ENCODE measurements at regions not wholly inside any gene's neighbourhood (a gene's known extent, or its start where the extent isn't known, plus 50 kb on each side); places are given as distances from the start of the nearest gene placed in this dataset.
"Not testable (repeated sequence)": the region's sequence is repeated elsewhere in the genome, so short reads cannot be mapped to it uniquely, and the experiment has no call there.

- H3K27ac ChIP-seq (ENCODE audit: low read depth, low read length), result no peak overlapping the region
- no peaks in the 10 kb centered on the region for H3K36me3 ChIP-seq (ENCODE audit: insufficient read depth, low read length)
- 96% methylated on average over 3 of the region's 3 CpGs for WGBS
- H3K4me3 ChIP-seq (ENCODE audit: low read length), result no peak overlapping the region
- H3K9me3 ChIP-seq (ENCODE audit: insufficient read depth, low read depth, low read length), result no peaks in the 10 kb centered on the region
- no peak overlapping the region for H3K9ac ChIP-seq (ENCODE audit: low read depth, low read length)
- H3K4me1 ChIP-seq (ENCODE audit: insufficient read depth, low read length), result peaks cover 6% of the 10 kb centered on the region; the same call in 1 of the 2 replicates
- no peaks in the 10 kb centered on the region for H3K27me3 ChIP-seq (ENCODE audit: insufficient read depth, low read length)
Measured at GRCh38 chr16:13338044-13338443, 436.6 kb downstream of the SHISA9 start.

- Histone ChIP-seq H3K9ac (ENCODE audit: low read depth, low read length) (no peak overlapping the region), H3K36me3 (ENCODE audit: insufficient read depth, low read length) (no peaks in the 10 kb centered on the region), H3K27ac (ENCODE audit: low read depth, low read length) (no peak overlapping the region), H3K9me3 (ENCODE audit: insufficient read depth, low read depth, low read length) (no peaks in the 10 kb centered on the region), H3K27me3 (ENCODE audit: insufficient read depth, low read length) (no peaks in the 10 kb centered on the region), H3K4me1 (ENCODE audit: insufficient read depth, low read length) (peaks cover 6% of the 10 kb centered on the region; the same call in 1 of the 2 replicates), H3K4me3 (ENCODE audit: low read length) (no peak overlapping the region)
- WGBS, result 76% methylated on average over 3 of the region's 3 CpGs
Measured at GRCh38 chr16:13342675-13343074, 441.3 kb downstream of the SHISA9 start.

GRCh38 chr16:13344001-13344400, 442.6 kb downstream of the SHISA9 start:
- Histone ChIP-seq H3K9ac (ENCODE audit: low read depth, low read length) (no peak overlapping the region), H3K27ac (ENCODE audit: low read depth, low read length) (no peak overlapping the region), H3K4me1 (ENCODE audit: insufficient read depth, low read length) (peaks cover 6% of the 10 kb centered on the region; the same call in 1 of the 2 replicates), H3K36me3 (ENCODE audit: insufficient read depth, low read length) (no peaks in the 10 kb centered on the region), H3K27me3 (ENCODE audit: insufficient read depth, low read length) (no peaks in the 10 kb centered on the region), H3K4me3 (ENCODE audit: low read length) (no peak overlapping the region), H3K9me3 (ENCODE audit: insufficient read depth, low read depth, low read length) (no peaks in the 10 kb centered on the region)
- 83% methylated on average over 1 of the region's 2 CpGs for WGBS

GRCh38 chr16:13348416-13348815, 447.0 kb downstream of the SHISA9 start:
- WGBS, result 92% methylated on average over 6 of the region's 6 CpGs
- H3K27me3 ChIP-seq (ENCODE audit: insufficient read depth, low read length), result no peaks in the 10 kb centered on the region
- H3K9me3 ChIP-seq (ENCODE audit: insufficient read depth, low read depth, low read length), result no peaks in the 10 kb centered on the region
- no peak overlapping the region for H3K4me3 ChIP-seq (ENCODE audit: low read length)
- H3K36me3 ChIP-seq (ENCODE audit: insufficient read depth, low read length), result peaks cover 19% of the 10 kb centered on the region
- H3K27ac ChIP-seq (ENCODE audit: low read depth, low read length), result no peak overlapping the region
- no peak overlapping the region for H3K9ac ChIP-seq (ENCODE audit: low read depth, low read length)
- H3K4me1 ChIP-seq (ENCODE audit: insufficient read depth, low read length), result peaks cover 19% of the 10 kb centered on the region

- 96% methylated on average over 4 of the region's 4 CpGs for WGBS
- H3K4me3 ChIP-seq (ENCODE audit: low read length), result no peak overlapping the region
- H3K4me1 ChIP-seq (ENCODE audit: insufficient read depth, low read length), result peaks cover 19% of the 10 kb centered on the region
- no peak overlapping the region for H3K9ac ChIP-seq (ENCODE audit: low read depth, low read length)
- H3K27me3 ChIP-seq (ENCODE audit: insufficient read depth, low read length), result no peaks in the 10 kb centered on the region
- H3K9me3 ChIP-seq (ENCODE audit: insufficient read depth, low read depth, low read length), result no peaks in the 10 kb centered on the region
- no peak overlapping the region for H3K27ac ChIP-seq (ENCODE audit: low read depth, low read length)
- peaks cover 19% of the 10 kb centered on the region for H3K36me3 ChIP-seq (ENCODE audit: insufficient read depth, low read length)
Measured at GRCh38 chr16:13350000-13350399, 448.6 kb downstream of the SHISA9 start.

- H3K9ac ChIP-seq (ENCODE audit: low read depth, low read length), result no peak overlapping the region
- peak overlapping the region; percentile 94; the same call in 1 of the 2 replicates for H3K27ac ChIP-seq (ENCODE audit: low read depth, low read length)
- 86% methylated on average over 6 of the region's 6 CpGs for WGBS
Measured at GRCh38 chr16:13351181-13351580, 449.8 kb downstream of the SHISA9 start.

GRCh38 chr16:13351601-13352217, 450.3 kb downstream of the SHISA9 start:
- Histone ChIP-seq H3K27me3 (ENCODE audit: insufficient read depth, low read length) (no peaks in the 10 kb centered on the region), H3K9me3 (ENCODE audit: insufficient read depth, low read depth, low read length) (no peaks in the 10 kb centered on the region), H3K36me3 (ENCODE audit: insufficient read depth, low read length) (peaks cover 19% of the 10 kb centered on the region), H3K4me1 (ENCODE audit: insufficient read depth, low read length) (peaks cover 19% of the 10 kb centered on the region), H3K9ac (ENCODE audit: low read depth, low read length) (peak overlapping the region; percentile 70), H3K27ac (ENCODE audit: low read depth, low read length) (peak overlapping the region; percentile 94), H3K4me3 (ENCODE audit: low read length) (0 out of 2 replicates have a peak overlapping the region, but pooled peaks have one; percentile 25)
- WGBS, result 19% methylated on average over 2 of the region's 4 CpGs

More at GRCh38 chr16:13351181-13351580, 449.8 kb downstream of the SHISA9 start:
- peaks cover 19% of the 10 kb centered on the region for H3K36me3 ChIP-seq (ENCODE audit: insufficient read depth, low read length)
- peaks cover 19% of the 10 kb centered on the region for H3K4me1 ChIP-seq (ENCODE audit: insufficient read depth, low read length)
- H3K4me3 ChIP-seq (ENCODE audit: low read length), result no peak overlapping the region
- no peaks in the 10 kb centered on the region for H3K27me3 ChIP-seq (ENCODE audit: insufficient read depth, low read length)
- no peaks in the 10 kb centered on the region for H3K9me3 ChIP-seq (ENCODE audit: insufficient read depth, low read depth, low read length)

GRCh38 chr16:13352796-13353195, 451.4 kb downstream of the SHISA9 start:
- WGBS, result 10% methylated on average over 7 of the region's 7 CpGs
- not testable (repeated sequence) for H3K4me3 ChIP-seq (ENCODE audit: low read length); H3K27me3 ChIP-seq (ENCODE audit: insufficient read depth, low read length); H3K9ac ChIP-seq (ENCODE audit: low read depth, low read length); H3K9me3 ChIP-seq (ENCODE audit: insufficient read depth, low read depth, low read length)
- peaks cover 19% of the 10 kb centered on the region for H3K4me1 ChIP-seq (ENCODE audit: insufficient read depth, low read length)
- H3K27ac ChIP-seq (ENCODE audit: low read depth, low read length), result peak overlapping the region; percentile 70; the same call in 1 of the 2 replicates
- H3K36me3 ChIP-seq (ENCODE audit: insufficient read depth, low read length), result peaks cover 19% of the 10 kb centered on the region

GRCh38 chr16:13357842-13358241, 456.4 kb downstream of the SHISA9 start:
- 65% methylated on average over 4 of the region's 4 CpGs for WGBS
- not testable (repeated sequence) for H3K27ac ChIP-seq (ENCODE audit: low read depth, low read length); H3K4me3 ChIP-seq (ENCODE audit: low read length); H3K4me1 ChIP-seq (ENCODE audit: insufficient read depth, low read length); H3K27me3 ChIP-seq (ENCODE audit: insufficient read depth, low read length); H3K36me3 ChIP-seq (ENCODE audit: insufficient read depth, low read length); H3K9ac ChIP-seq (ENCODE audit: low read depth, low read length); H3K9me3 ChIP-seq (ENCODE audit: insufficient read depth, low read depth, low read length)

GRCh38 chr16:13359835-13360234, 458.4 kb downstream of the SHISA9 start:
- no peak overlapping the region for H3K4me3 ChIP-seq (ENCODE audit: low read length)
- no peak overlapping the region for H3K27ac ChIP-seq (ENCODE audit: low read depth, low read length)
- H3K9ac ChIP-seq (ENCODE audit: low read depth, low read length), result no peak overlapping the region
- no peaks in the 10 kb centered on the region for H3K27me3 ChIP-seq (ENCODE audit: insufficient read depth, low read length)
- no peaks in the 10 kb centered on the region for H3K4me1 ChIP-seq (ENCODE audit: insufficient read depth, low read length)
- H3K36me3 ChIP-seq (ENCODE audit: insufficient read depth, low read length), result no peaks in the 10 kb centered on the region; the same call in 1 of the 2 replicates
- H3K9me3 ChIP-seq (ENCODE audit: insufficient read depth, low read depth, low read length), result peaks cover 10% of the 10 kb centered on the region
- 95% methylated on average over 3 of the region's 3 CpGs for WGBS

GRCh38 chr16:13372421-13372820, 471.0 kb downstream of the SHISA9 start:
- no peaks in the 10 kb centered on the region for H3K9me3 ChIP-seq (ENCODE audit: insufficient read depth, low read depth, low read length)
- H3K27me3 ChIP-seq (ENCODE audit: insufficient read depth, low read length), result no peaks in the 10 kb centered on the region
- no peak overlapping the region for H3K4me3 ChIP-seq (ENCODE audit: low read length)
- peaks cover 12% of the 10 kb centered on the region for H3K4me1 ChIP-seq (ENCODE audit: insufficient read depth, low read length)
- H3K36me3 ChIP-seq (ENCODE audit: insufficient read depth, low read length), result no peaks in the 10 kb centered on the region
- no peak overlapping the region for H3K9ac ChIP-seq (ENCODE audit: low read depth, low read length)
- WGBS, result 97% methylated on average over 3 of the region's 3 CpGs
- no peak overlapping the region for H3K27ac ChIP-seq (ENCODE audit: low read depth, low read length)

GRCh38 chr16:13376174-13376573, 474.8 kb downstream of the SHISA9 start:
- H3K27me3 ChIP-seq (ENCODE audit: insufficient read depth, low read length), result no peaks in the 10 kb centered on the region
- no peak overlapping the region for H3K9ac ChIP-seq (ENCODE audit: low read depth, low read length)
- H3K4me3 ChIP-seq (ENCODE audit: low read length), result no peak overlapping the region
- H3K9me3 ChIP-seq (ENCODE audit: insufficient read depth, low read depth, low read length), result peaks cover 2% of the 10 kb centered on the region; the same call in 1 of the 2 replicates
- peaks cover 6% of the 10 kb centered on the region for H3K4me1 ChIP-seq (ENCODE audit: insufficient read depth, low read length)
- 100% methylated on average over 1 of the region's 1 CpG for WGBS
- no peaks in the 10 kb centered on the region for H3K36me3 ChIP-seq (ENCODE audit: insufficient read depth, low read length)
- no peak overlapping the region for H3K27ac ChIP-seq (ENCODE audit: low read depth, low read length)

All from HUES64 (cell line).